Immature natural killer cell (primary cell): ENCODE measurements at regions not wholly inside any gene's neighbourhood (a gene's known extent, or its start where the extent isn't known, plus 50 kb on each side); places are given as distances from the start of the nearest gene placed in this dataset.

ENCODE experiments used
- DNase-seq, 3 donors: peaks; one replicate each; pipeline ENCODE4 v3.0.0; 2022; ENCODE audit warnings: mixed read lengths in 1 of 3
- H3K27ac Mint-ChIP-seq, 6 donors: one replicate each; pipeline ENCODE4 v1.8.0; 2020; ENCODE audit warnings: mixed read lengths in 6 of 6, mild to moderate bottlenecking in 5 of 6, inconsistent platforms in 4 of 6, moderate library complexity in 3 of 6
- H3K27me3 Mint-ChIP-seq, 3 donors: one replicate each; pipeline ENCODE4 v1.8.0; 2020 to 2021; ENCODE audit warnings: low read depth in 3 of 3, mild to moderate bottlenecking in 3 of 3, mixed read lengths in 3 of 3, moderate library complexity in 3 of 3, inconsistent platforms in 1 of 3
- H3K36me3 Mint-ChIP-seq, 3 donors: one replicate each; pipeline ENCODE4 v1.8.0; 2020; ENCODE audit warnings: mixed read lengths in 3 of 3, inconsistent platforms in 2 of 3, mild to moderate bottlenecking in 2 of 3
- H3K4me1 Mint-ChIP-seq, 2 donors: one replicate each; pipeline ENCODE4 v1.8.0; 2020; ENCODE audit warnings: inconsistent platforms in 2 of 2, mild to moderate bottlenecking in 2 of 2, mixed read lengths in 2 of 2, moderate library complexity in 1 of 2
- H3K4me3 Mint-ChIP-seq, 5 donors: one replicate each; pipeline ENCODE4 v1.8.0; 2020; ENCODE audit warnings: mild to moderate bottlenecking in 5 of 5, mixed read lengths in 5 of 5, inconsistent platforms in 3 of 5, moderate library complexity in 3 of 5
- H3K9me3 Mint-ChIP-seq, 6 donors: one replicate each; pipeline ENCODE4 v1.8.0; 2020; ENCODE audit warnings: mild to moderate bottlenecking in 6 of 6, mixed read lengths in 6 of 6, inconsistent platforms in 4 of 6, moderate library complexity in 3 of 6

DNA sequence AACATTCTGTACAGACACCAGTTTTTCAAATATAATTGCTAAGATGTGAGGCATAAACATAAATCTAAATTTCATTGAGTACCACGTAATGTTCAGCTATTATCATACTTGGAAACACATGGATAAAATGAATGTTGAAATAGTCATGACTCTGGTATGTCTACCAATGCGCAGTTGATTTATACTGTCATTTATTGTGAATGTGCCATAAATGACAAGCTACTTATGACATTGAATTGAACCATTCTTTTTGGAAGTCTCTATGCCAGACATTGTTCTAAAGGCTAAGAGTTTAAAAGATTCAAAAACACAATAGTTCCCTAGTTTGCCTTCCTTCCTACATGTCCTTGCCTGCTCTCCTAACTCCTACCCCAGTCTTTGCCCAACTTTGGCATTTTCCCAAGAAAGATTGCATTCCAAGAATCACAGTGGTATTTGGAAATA lies 96.6 kb upstream of the DMD start:
- peaks cover 0 to 12% (median under 1%) of the 10 kb centered on the region in 6 donors for H3K9me3 Mint-ChIP-seq
- no peak overlapping the region for H3K4me3 Mint-ChIP-seq
- H3K27me3 Mint-ChIP-seq, result no peaks in the 10 kb centered on the region
- DNase-seq, result no peak
- H3K4me1 Mint-ChIP-seq, result no peaks in the 10 kb centered on the region
- no peaks in the 10 kb centered on the region for H3K36me3 Mint-ChIP-seq
- no peak overlapping the region for H3K27ac Mint-ChIP-seq

DNA sequence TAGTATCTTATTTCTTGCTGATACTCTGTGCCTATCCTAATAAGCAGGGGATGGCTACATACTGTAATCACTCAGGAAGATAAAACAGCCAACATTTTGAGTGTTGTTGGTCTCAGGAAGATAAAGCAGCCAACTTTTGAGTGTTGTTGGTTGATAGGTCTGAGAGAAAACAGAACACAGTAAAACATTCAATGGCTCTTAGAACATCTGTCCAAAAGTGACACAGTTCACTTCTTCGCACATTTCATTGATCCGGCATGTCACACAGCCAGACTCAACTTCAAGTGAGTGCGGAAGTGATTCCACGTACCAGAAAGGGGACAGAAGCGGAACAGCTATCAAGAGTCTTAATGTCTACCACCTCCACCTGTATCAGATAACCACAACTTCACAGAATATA lies 87.3 kb upstream of the DMD start:
- no peaks in the 10 kb centered on the region for H3K4me1 Mint-ChIP-seq
- no peak overlapping the region for H3K4me3 Mint-ChIP-seq
- H3K9me3 Mint-ChIP-seq, result peaks cover 0 to 3% (median 0%) of the 10 kb centered on the region in 6 donors
- DNase-seq, result no peak
- H3K36me3 Mint-ChIP-seq, result no peaks in the 10 kb centered on the region
- no peaks in the 10 kb centered on the region for H3K27me3 Mint-ChIP-seq
- no peak overlapping the region for H3K27ac Mint-ChIP-seq

DNA sequence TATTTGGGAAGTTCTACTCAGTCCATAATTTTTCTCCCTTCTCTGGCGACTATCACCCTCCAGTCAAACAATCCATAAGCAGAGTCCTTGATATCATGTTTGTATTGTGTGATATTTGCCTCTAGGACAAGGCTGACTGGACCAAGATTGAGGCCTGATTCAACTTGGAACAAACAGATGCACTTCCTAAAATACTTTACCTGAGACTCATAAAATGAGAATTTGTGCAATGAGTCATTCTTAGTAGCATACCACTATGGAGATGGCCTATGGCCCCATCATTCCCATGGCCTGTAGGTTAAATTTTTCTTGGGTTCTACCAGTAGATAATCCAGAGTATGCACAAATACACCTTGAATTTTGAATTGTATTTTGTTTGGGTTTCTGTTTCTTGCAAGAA lies 74.2 kb upstream of the DMD start:
- no peak for DNase-seq
- Mint-ChIP-seq H3K36me3 (no peaks in the 10 kb centered on the region), H3K27me3 (peaks cover 0 to 2% (median 2%) of the 10 kb centered on the region in 3 donors), H3K4me3 (no peak overlapping the region), H3K27ac (no peak overlapping the region), H3K4me1 (no peaks in the 10 kb centered on the region), H3K9me3 (peaks cover 2 to 12% (median 5%) of the 10 kb centered on the region in 6 donors)

DNA sequence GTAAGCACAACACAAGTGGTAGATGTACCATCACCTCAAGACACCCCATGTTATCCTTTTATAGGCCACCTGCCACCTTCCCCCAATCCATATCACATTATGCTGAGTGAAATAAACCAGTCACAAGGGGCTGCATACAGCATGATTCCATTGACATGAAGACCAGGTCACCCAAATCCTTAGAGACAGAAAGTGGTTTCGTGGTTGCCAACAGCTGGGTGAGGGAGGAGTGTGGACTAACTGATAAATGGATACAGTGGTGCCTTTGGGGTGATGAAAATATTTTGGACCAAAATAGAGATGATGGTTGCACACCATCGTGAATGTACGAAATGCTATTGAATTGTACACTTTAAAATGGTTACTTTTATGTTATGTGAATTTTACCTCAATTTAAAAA lies 65.7 kb upstream of the DMD start:
- H3K9me3 Mint-ChIP-seq, result peaks cover 0 to 12% (median 3%) of the 10 kb centered on the region in 6 donors
- no peaks in the 10 kb centered on the region for H3K36me3 Mint-ChIP-seq
- H3K4me1 Mint-ChIP-seq, result no peaks in the 10 kb centered on the region
- no peak overlapping the region for H3K27ac Mint-ChIP-seq
- H3K4me3 Mint-ChIP-seq, result no peak overlapping the region
- peaks cover 2 to 5% (median 4%) of the 10 kb centered on the region in 3 donors for H3K27me3 Mint-ChIP-seq
- DNase-seq, result no peak

DNA sequence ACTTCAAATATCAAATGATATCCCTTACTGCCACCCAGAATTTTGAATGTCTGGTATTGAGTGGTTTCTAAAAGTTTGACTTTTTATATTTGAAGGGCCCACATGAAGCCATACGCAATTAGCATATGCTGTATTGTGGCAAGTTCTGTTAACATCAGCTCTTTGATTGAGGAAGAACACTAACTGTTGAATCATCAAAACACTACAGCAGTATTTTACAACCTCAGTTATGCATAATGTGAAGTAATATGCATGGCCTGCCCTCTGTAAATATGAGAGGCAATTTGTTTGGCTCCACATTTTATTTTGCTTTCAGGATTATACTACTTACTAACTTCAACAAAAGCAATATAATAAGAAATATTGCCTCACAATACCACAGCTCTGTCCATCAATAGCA lies 62.2 kb upstream of the DMD start:
- H3K9me3 Mint-ChIP-seq, result peaks cover 0 to 8% (median 3%) of the 10 kb centered on the region in 6 donors
- H3K36me3 Mint-ChIP-seq, result no peaks in the 10 kb centered on the region
- peaks cover 2 to 6% (median 5%) of the 10 kb centered on the region in 3 donors for H3K27me3 Mint-ChIP-seq
- no peak overlapping the region for H3K4me3 Mint-ChIP-seq
- no peak overlapping the region for H3K27ac Mint-ChIP-seq
- no peaks in the 10 kb centered on the region for H3K4me1 Mint-ChIP-seq
- DNase-seq, result no peak

DNA sequence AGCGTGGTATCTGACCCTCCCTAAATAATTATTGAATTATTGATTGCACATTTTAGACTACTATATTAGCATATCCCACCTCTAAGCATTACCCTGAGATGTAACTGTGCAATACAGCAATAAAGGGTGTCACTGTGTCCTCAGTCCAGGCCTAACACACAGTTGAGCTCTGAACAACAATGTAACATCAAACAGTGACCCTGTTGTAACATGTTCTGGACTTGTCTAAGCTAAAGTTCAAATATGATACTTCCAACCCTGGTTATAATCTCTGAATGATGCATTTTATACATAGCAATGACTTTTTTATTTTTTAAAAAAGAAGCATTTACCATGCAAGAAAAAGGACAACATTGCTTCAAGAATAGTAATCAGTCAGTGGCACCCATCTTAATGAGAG lies 61.6 kb upstream of the DMD start:
- no peak overlapping the region for H3K4me3 Mint-ChIP-seq
- H3K36me3 Mint-ChIP-seq, result no peaks in the 10 kb centered on the region
- H3K27me3 Mint-ChIP-seq, result peaks cover 1 to 6% (median 2%) of the 10 kb centered on the region in 3 donors
- no peak overlapping the region for H3K27ac Mint-ChIP-seq
- H3K4me1 Mint-ChIP-seq, result no peaks in the 10 kb centered on the region
- peaks cover 0 to 8% (median 4%) of the 10 kb centered on the region in 6 donors for H3K9me3 Mint-ChIP-seq
- no peak for DNase-seq
